Liver (tissue), 8 donors: ENCODE measurements at regions not wholly inside any gene's neighbourhood (a gene's known extent, or its start where the extent isn't known, plus 50 kb on each side); places are given as distances from the start of the nearest gene placed in this dataset.

ENCODE experiments used
- DNase-seq: peaks from one replicate; pipeline ENCODE4 v3.0.0-alpha.2; 2017; ENCODE audit warnings: low spot score
- H3K27ac ChIP-seq, 2 donors: one replicate each; pipeline ENCODE4 v1.7.0; 2013; ENCODE audit warnings: inconsistent platforms in 2 of 2, low read length in 2 of 2, control low read depth in 1 of 2, low read depth in 1 of 2, mild to moderate bottlenecking in 1 of 2
- H3K27me3 ChIP-seq, 4 donors: one replicate each; pipeline versions ENCODE4 v1.6.1 to v1.7.0; 2013; ENCODE audit warnings: low read length in 3 of 4, inconsistent platforms in 1 of 4, mild to moderate bottlenecking in 1 of 4, moderate library complexity in 1 of 4; ENCODE audit not compliant: control insufficient read depth in 4 of 4, insufficient read depth in 4 of 4
- H3K36me3 ChIP-seq, 4 donors: one replicate each; pipeline versions ENCODE4 v1.6.1 to v1.7.0; 2013; ENCODE audit warnings: low read length in 3 of 4, mild to moderate bottlenecking in 3 of 4, low read depth in 1 of 4, moderate library complexity in 1 of 4; ENCODE audit not compliant: control insufficient read depth in 4 of 4, insufficient read depth in 3 of 4
- H3K4me1 ChIP-seq, 4 donors: one replicate each; pipeline versions ENCODE4 v1.6.1 to v1.7.0; 2013; ENCODE audit warnings: low read length in 3 of 4, mild to moderate bottlenecking in 3 of 4, moderate library complexity in 1 of 4; ENCODE audit not compliant: control insufficient read depth in 4 of 4, insufficient read depth in 4 of 4
- H3K4me3 ChIP-seq, 3 donors: one replicate each; pipeline versions ENCODE4 v1.6.1 to v1.7.0; 2013; ENCODE audit warnings: low read length in 3 of 3, control low read depth in 1 of 3, low read depth in 1 of 3, mild to moderate bottlenecking in 1 of 3
- H3K9ac ChIP-seq, 2 donors: one replicate each; pipeline ENCODE4 v1.7.0; 2013; ENCODE audit warnings: low read length in 2 of 2, mild to moderate bottlenecking in 2 of 2, moderate library complexity in 2 of 2, control low read depth in 1 of 2, low read depth in 1 of 2
- H3K9me3 ChIP-seq, 4 donors: one replicate each; pipeline versions ENCODE4 v1.6.1 to v1.7.0; 2013; ENCODE audit warnings: low read length in 3 of 4; ENCODE audit not compliant: control insufficient read depth in 4 of 4
- ATF3 ChIP-seq: IDR thresholded peaks from 2 replicates; pipeline ENCODE4 v1.6.1; 2016; ENCODE audit warnings: antibody characterized with exemption
- CTCF ChIP-seq: fragments of 150-350 bp; IDR thresholded peaks from 2 replicates; pipeline ENCODE4 v1.5.1; 2017; ENCODE audit warnings: improper control_type of control experiment, low read depth, low read length; ENCODE audit not compliant: missing input control
- EGR1 ChIP-seq, 2 donors: IDR thresholded peaks; 2 replicates each; pipeline ENCODE4 v1.6.1; 2016 to 2018; ENCODE audit warnings: antibody characterized with exemption in 2 of 2, low read depth in 2 of 2
- FOXA1 ChIP-seq: IDR thresholded peaks from 2 replicates; pipeline ENCODE4 v1.6.1; 2016; ENCODE audit warnings: antibody characterized with exemption
- FOXA2 ChIP-seq: IDR thresholded peaks from 2 replicates; pipeline ENCODE4 v1.6.1; 2016; ENCODE audit warnings: antibody characterized with exemption
- GABPA ChIP-seq, 2 donors: IDR thresholded peaks in 1 of 2; conservative IDR thresholded peaks in 1 of 2; 2 replicates each; pipeline ENCODE4 v1.6.1; 2016; ENCODE audit warnings: antibody characterized with exemption in 2 of 2, mild to moderate bottlenecking in 1 of 2, moderate library complexity in 1 of 2
- HNF4G ChIP-seq: IDR thresholded peaks from 2 replicates; pipeline ENCODE4 v1.6.1; 2016; ENCODE audit warnings: antibody characterized with exemption
- JUND ChIP-seq, 2 donors: IDR thresholded peaks; 2 replicates each; pipeline ENCODE4 v1.6.1; 2016; ENCODE audit warnings: antibody characterized with exemption in 2 of 2
- MAX ChIP-seq: IDR thresholded peaks from 2 replicates; pipeline ENCODE4 v1.6.1; 2016; ENCODE audit warnings: antibody characterized with exemption
- RXRA ChIP-seq, 2 donors: IDR thresholded peaks; 2 replicates each; pipeline ENCODE4 v1.6.1; 2017 to 2018; ENCODE audit warnings: antibody characterized with exemption in 2 of 2, mild to moderate bottlenecking in 1 of 2
- SP1 ChIP-seq: IDR thresholded peaks from 2 replicates; pipeline ENCODE4 v1.6.1; 2018; ENCODE audit warnings: antibody characterized with exemption, mild to moderate bottlenecking
- TAF1 ChIP-seq: conservative IDR thresholded peaks from 2 replicates; pipeline ENCODE4 v1.6.1; 2016; ENCODE audit warnings: antibody characterized with exemption, mild to moderate bottlenecking
- YY1 ChIP-seq: IDR thresholded peaks from 2 replicates; pipeline ENCODE4 v1.6.1; 2016; ENCODE audit warnings: antibody characterized with exemption, mild to moderate bottlenecking
- ZBTB33 ChIP-seq: IDR thresholded peaks from 2 replicates; pipeline ENCODE4 v1.6.1; 2016; ENCODE audit warnings: antibody characterized with exemption
- WGBS: extraction: QIAGEN DNeasy Blood & Tissue Kit; methylation state at CpG from one replicate; pipeline ENCODE4 v1.1.7; 2013; 5-methylcytosine and 5-hydroxymethylcytosine counted together
- donor health status: healthy.
- donor health status: healthy.
- donor health status: healthy.
- donor health status: healthy.
- donor health status: healthy.

- no peaks in the 10 kb centered on the region for H3K27me3 ChIP-seq
- WGBS, result 92% methylated on average over 4 of the region's 4 CpGs
- H3K4me3 ChIP-seq, result no peak overlapping the region
- H3K9ac ChIP-seq, result no peak overlapping the region
- no peaks in the 10 kb centered on the region for H3K36me3 ChIP-seq
- DNase-seq, result no peak
- H3K27ac ChIP-seq, result no peak overlapping the region
- H3K4me1 ChIP-seq, result no peaks in the 10 kb centered on the region
- H3K9me3 ChIP-seq, result no peaks in the 10 kb centered on the region
- TF ChIP-seq RXRA (IDR thresholded peaks at IDR 0.05), result no peak
Measured at GRCh38 chr7:71021131-71021530, 110.8 kb upstream of the GALNT17 start.

- no peak overlapping the region for H3K9ac ChIP-seq
- H3K27ac ChIP-seq, result no peak overlapping the region
- peaks cover 0 to 2% (median 0%) of the 10 kb centered on the region in 4 donors for H3K9me3 ChIP-seq
- DNase-seq, result no peak
- H3K36me3 ChIP-seq, result no peaks in the 10 kb centered on the region
- WGBS, result 67% methylated on average over 5 of the region's 5 CpGs
- no peak for TF ChIP-seq SP1
- no peak for TF ChIP-seq FOXA2
- no peak for TF ChIP-seq CTCF
- no peak for TF ChIP-seq EGR1 (IDR thresholded peaks at IDR 0.05; ENCODE audit: low read depth in 2 of 2)
- no peak for TF ChIP-seq MAX
- no peak for TF ChIP-seq GABPA (IDR thresholded peaks at IDR 0.05 in 1 of 2, conservative IDR thresholded peaks at IDR 0.05 in 1 of 2)
- no peak for TF ChIP-seq RXRA (IDR thresholded peaks at IDR 0.05)
- H3K27me3 ChIP-seq, result peaks cover 0 to 2% (median 0%) of the 10 kb centered on the region in 4 donors
- no peaks in the 10 kb centered on the region for H3K4me1 ChIP-seq
- no peak overlapping the region for H3K4me3 ChIP-seq
Measured at GRCh38 chr7:71026680-71027079, 105.3 kb upstream of the GALNT17 start.

- WGBS, result 90% methylated on average over 2 of the region's 2 CpGs
- Histone ChIP-seq H3K27ac (no peak overlapping the region), H3K4me1 (no peaks in the 10 kb centered on the region), H3K9me3 (peaks cover 0 to 4% (median 1%) of the 10 kb centered on the region in 4 donors), H3K4me3 (no peak overlapping the region), H3K9ac (no peak overlapping the region), H3K27me3 (no peaks in the 10 kb centered on the region), H3K36me3 (no peaks in the 10 kb centered on the region)
- no peak for DNase-seq
- TF ChIP-seq FOXA2, result no peak
- TF ChIP-seq ZBTB33, result no peak
- TF ChIP-seq MAX, result no peak
- no peak for TF ChIP-seq GABPA (IDR thresholded peaks at IDR 0.05 in 1 of 2, conservative IDR thresholded peaks at IDR 0.05 in 1 of 2)
Measured at GRCh38 chr7:71034243-71034642, 97.7 kb upstream of the GALNT17 start.

- no peaks in the 10 kb centered on the region for H3K36me3 ChIP-seq
- no peak overlapping the region for H3K27ac ChIP-seq
- no peaks in the 10 kb centered on the region for H3K27me3 ChIP-seq
- no peak overlapping the region for H3K4me3 ChIP-seq
- H3K9me3 ChIP-seq, result peaks cover 0 to 2% (median 0%) of the 10 kb centered on the region in 4 donors
- DNase-seq, result no peak
- no peaks in the 10 kb centered on the region for H3K4me1 ChIP-seq
- no peak overlapping the region for H3K9ac ChIP-seq
- 82% methylated on average over 5 of the region's 5 CpGs for WGBS
- TF ChIP-seq ZBTB33 (no peak), YY1 (no peak), TAF1 (no peak), JUND (IDR thresholded peaks at IDR 0.05) (no peak), MAX (no peak), EGR1 (IDR thresholded peaks at IDR 0.05; ENCODE audit: low read depth in 2 of 2) (no peak), FOXA1 (no peak), FOXA2 (no peak), HNF4G (no peak), ATF3 (no peak)
Measured at GRCh38 chr7:71042591-71042990, 89.4 kb upstream of the GALNT17 start.
